Kidney (tissue), 13 donors: ENCODE measurements at regions not wholly inside any gene's neighbourhood (a gene's known extent, or its start where the extent isn't known, plus 50 kb on each side); places are given as distances from the start of the nearest gene placed in this dataset.

ENCODE experiments used
- DNase-seq, 5 donors: peaks; one replicate each; pipeline ENCODE4 v3.0.0-alpha.2; 2013 to 2020
- FAIRE-seq: peaks from 2 replicates; lab custom pipeline; 2012; peaks lifted over from hg19 to GRCh38; lab: Jason Lieb, UNC
- H3K27ac ChIP-seq, 2 donors: one replicate each; pipeline ENCODE4 v1.7.0; 2013; ENCODE audit warnings: low read depth in 2 of 2, low read length in 2 of 2, inconsistent platforms in 1 of 2
- H3K27me3 ChIP-seq: one replicate; pipeline ENCODE4 v1.7.1; 2013; ENCODE audit warnings: low read length, inconsistent platforms; ENCODE audit not compliant: control insufficient read depth, insufficient read depth
- H3K36me3 ChIP-seq, 3 donors: one replicate each; pipeline versions ENCODE4 v1.7.0 to v1.7.1; 2013; ENCODE audit warnings: low read length in 3 of 3, control low read depth in 1 of 3, inconsistent platforms in 1 of 3; ENCODE audit not compliant: insufficient read depth in 3 of 3, control insufficient read depth in 2 of 3
- H3K4me1 ChIP-seq, 3 donors: one replicate each; pipeline versions ENCODE4 v1.7.0 to v1.7.1; 2013; ENCODE audit warnings: low read length in 3 of 3, inconsistent platforms in 1 of 3, low read depth in 1 of 3; ENCODE audit not compliant: control insufficient read depth in 2 of 3, insufficient read depth in 2 of 3
- H3K4me3 ChIP-seq, 3 donors: one replicate each; pipeline versions ENCODE4 v1.7.0 to v1.8.1; 2013; ENCODE audit warnings: low read length in 3 of 3, control low read depth in 1 of 3, inconsistent platforms in 1 of 3
- H3K9ac ChIP-seq, 3 donors: one replicate each; pipeline versions ENCODE4 v1.7.0 to v1.7.1; 2013; ENCODE audit warnings: low read length in 3 of 3, control low read depth in 1 of 3, inconsistent platforms in 1 of 3
- H3K9me3 ChIP-seq, 3 donors: one replicate each; pipeline versions ENCODE4 v1.7.0 to v1.7.1; 2013; ENCODE audit warnings: low read length in 3 of 3, control low read depth in 1 of 3, inconsistent platforms in 1 of 3; ENCODE audit not compliant: control insufficient read depth in 2 of 3, insufficient read depth in 1 of 3
- intact Hi-C: fragments of 100-400 bp; cut with DNase I; formaldehyde crosslinking; loops from one replicate; pipeline ENCODE4 v1.11.1; 2022
- TF ChIP-seq, protein P1 (sequence below): IDR thresholded peaks from 3 replicates; pipeline ENCODE4 v1.5.1; 2012; ENCODE audit warnings: mild to moderate bottlenecking, moderate library complexity, borderline replicate concordance; ENCODE audit not compliant: insufficient read depth; ENCODE audit errors: extremely low read depth
- donor health status: control.
- donor health status: control.
- donor health status: control.
- donor health status: control.
- donor health status: control.
- donor health status: DM: yes; HTN: yes; CAD: no.
- donor health status: Normal renal cell carcinoma (clear cell type).

DNA sequence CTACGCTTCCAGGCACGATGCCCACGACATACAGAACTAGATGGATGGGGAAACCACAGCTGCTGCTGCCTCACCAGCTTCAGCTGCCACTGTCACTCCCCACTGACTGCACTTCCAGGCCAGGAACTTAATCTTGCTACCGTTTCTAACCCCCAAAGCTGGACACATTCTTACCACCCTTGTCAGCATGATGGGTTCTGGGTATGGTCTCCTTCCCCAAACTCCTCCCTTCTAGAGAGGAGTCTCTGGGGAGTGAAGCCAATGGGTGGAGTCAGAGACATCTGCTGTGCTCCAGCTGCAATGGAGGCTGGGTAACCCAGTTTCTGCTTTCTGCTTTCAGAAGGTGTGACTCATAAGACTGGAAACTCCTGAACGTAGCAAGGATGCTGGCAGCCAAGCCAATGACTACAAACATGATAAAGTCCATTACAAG, 87.0 kb upstream of the THY1 start:
- intact Hi-C loops: no loop called here
- Histone ChIP-seq H3K4me1 (no peaks in the 10 kb centered on the region), H3K9ac (no peak overlapping the region), H3K36me3 (no peaks in the 10 kb centered on the region), H3K27me3 (no peaks in the 10 kb centered on the region), H3K27ac (no peak overlapping the region), H3K4me3 (no peak overlapping the region), H3K9me3 (no peaks in the 10 kb centered on the region)
- TF ChIP-seq, protein P1, sequence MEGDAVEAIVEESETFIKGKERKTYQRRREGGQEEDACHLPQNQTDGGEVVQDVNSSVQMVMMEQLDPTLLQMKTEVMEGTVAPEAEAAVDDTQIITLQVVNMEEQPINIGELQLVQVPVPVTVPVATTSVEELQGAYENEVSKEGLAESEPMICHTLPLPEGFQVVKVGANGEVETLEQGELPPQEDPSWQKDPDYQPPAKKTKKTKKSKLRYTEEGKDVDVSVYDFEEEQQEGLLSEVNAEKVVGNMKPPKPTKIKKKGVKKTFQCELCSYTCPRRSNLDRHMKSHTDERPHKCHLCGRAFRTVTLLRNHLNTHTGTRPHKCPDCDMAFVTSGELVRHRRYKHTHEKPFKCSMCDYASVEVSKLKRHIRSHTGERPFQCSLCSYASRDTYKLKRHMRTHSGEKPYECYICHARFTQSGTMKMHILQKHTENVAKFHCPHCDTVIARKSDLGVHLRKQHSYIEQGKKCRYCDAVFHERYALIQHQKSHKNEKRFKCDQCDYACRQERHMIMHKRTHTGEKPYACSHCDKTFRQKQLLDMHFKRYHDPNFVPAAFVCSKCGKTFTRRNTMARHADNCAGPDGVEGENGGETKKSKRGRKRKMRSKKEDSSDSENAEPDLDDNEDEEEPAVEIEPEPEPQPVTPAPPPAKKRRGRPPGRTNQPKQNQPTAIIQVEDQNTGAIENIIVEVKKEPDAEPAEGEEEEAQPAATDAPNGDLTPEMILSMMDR: no peak
- FAIRE-seq (no peak), DNase-seq (no peak)

DNA sequence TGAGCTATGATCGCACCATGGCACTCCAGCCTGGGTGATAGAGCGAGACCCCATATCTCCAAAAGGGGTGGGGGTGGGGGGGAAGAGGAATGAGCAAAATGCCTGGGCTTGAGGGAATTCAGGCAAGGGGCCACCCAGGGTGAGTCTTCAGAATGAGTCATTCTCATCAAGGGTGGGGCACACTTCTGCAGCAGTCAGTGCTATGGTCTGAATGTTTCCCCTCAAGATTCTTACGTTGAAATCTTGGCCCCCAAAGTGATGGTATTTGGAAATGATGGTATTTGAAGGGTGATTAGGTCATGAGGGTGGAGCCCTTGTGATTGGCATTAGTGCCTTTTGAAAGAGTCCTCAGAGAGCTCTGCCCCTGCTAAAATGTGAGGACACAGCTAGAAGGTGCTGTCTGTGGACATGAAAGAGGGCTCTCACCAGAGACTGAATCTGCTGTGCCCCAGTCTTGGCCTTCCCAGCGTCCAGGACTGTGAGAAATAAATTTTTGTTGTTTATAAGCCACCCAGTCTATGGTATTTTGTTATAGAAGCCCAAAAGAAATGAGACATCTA, 86.4 kb upstream of the THY1 start:
- DNase-seq (no peak), FAIRE-seq (no peak)
- intact Hi-C loops: no loop called here
- H3K9ac ChIP-seq: no peak overlapping the region
- no peaks in the 10 kb centered on the region for H3K36me3 ChIP-seq
- no peaks in the 10 kb centered on the region for H3K4me1 ChIP-seq
- TF ChIP-seq, protein P1: no peak
- no peak overlapping the region for H3K4me3 ChIP-seq
- no peaks in the 10 kb centered on the region for H3K27me3 ChIP-seq
- no peaks in the 10 kb centered on the region for H3K9me3 ChIP-seq
- no peak overlapping the region for H3K27ac ChIP-seq

GRCh38 chr11:119506436-119506835, 83.5 kb upstream of the THY1 start:
- intact Hi-C loops: no loop called here
- FAIRE-seq: no peak

More at GRCh38 chr11:119506436-119506835, 83.5 kb upstream of the THY1 start:
- no peak overlapping the region for H3K9ac ChIP-seq
- H3K36me3 ChIP-seq: no peaks in the 10 kb centered on the region
- DNase-seq: no peak
- no peak overlapping the region for H3K27ac ChIP-seq
- TF ChIP-seq, protein P1: no peak
- H3K9me3 ChIP-seq: no peaks in the 10 kb centered on the region
- no peaks in the 10 kb centered on the region for H3K27me3 ChIP-seq
- H3K4me1 ChIP-seq: no peaks in the 10 kb centered on the region
- H3K4me3 ChIP-seq: no peak overlapping the region
